Endothelial cell of umbilical vein (primary cell): ENCODE measurements at regions not wholly inside any gene's neighbourhood (a gene's known extent, or its start where the extent isn't known, plus 50 kb on each side); places are given as distances from the start of the nearest gene placed in this dataset.

ENCODE experiments used
- BruUV-seq: library from RNA; stranded (reverse); fragments of 400-500 nt; replicated peaks from 2 replicates; lab custom pipeline; 2021; lab: Mats Ljungman, UMichigan
- CTCF ChIA-PET: fragments of 300-600, 350-600 bp; sonication (Branson Sonifier 250); formaldehyde crosslinking; loops from one replicate; lab custom pipeline; 2021; ENCODE audit warnings: antibody characterized with exemption, inconsistent platforms; lab: Charles Lee
- POLR2A ChIA-PET: fragments of 300-600, 350-600 bp; sonication (Branson Sonifier 250); formaldehyde crosslinking; loops from one replicate; lab custom pipeline; 2021; ENCODE audit warnings: antibody characterized with exemption, inconsistent platforms; lab: Charles Lee
- DNase-seq: peaks from one replicate; pipeline ENCODE4 v3.0.0-alpha.2; 2011; ENCODE audit warnings: low read depth, low spot score
- FAIRE-seq: peaks from 2 replicates; lab custom pipeline; 2011; peaks lifted over from hg19 to GRCh38; lab: Jason Lieb, UNC
- H2AFZ ChIP-seq: 2 replicates; pipeline ENCODE4 v1.6.0; 2012; ENCODE audit warnings: low read depth, low read length, control low read depth, inconsistent platforms
- H3K27ac ChIP-seq: 2 replicates; pipeline ENCODE4 v1.5.1; 2011; ENCODE audit warnings: low read depth, mild to moderate bottlenecking, control low read depth, low read length, moderate library complexity; ENCODE audit not compliant: insufficient read depth
- H3K27me3 ChIP-seq, 2 experiments: 2 replicates each; pipeline versions ENCODE4 v1.6.0 to v1.6.1; 2011; ENCODE audit warnings: low read length in 2 of 2, mixed read lengths in 1 of 2; ENCODE audit not compliant: control insufficient read depth in 2 of 2, insufficient read depth in 2 of 2
- H3K36me3 ChIP-seq, 2 experiments: 2 replicates in 1 of 2; 3 replicates in 1 of 2; pipeline ENCODE4 v1.5.1; 2011; ENCODE audit warnings: low read length in 2 of 2, mild to moderate bottlenecking in 1 of 2, moderate library complexity in 1 of 2; ENCODE audit not compliant: control insufficient read depth in 2 of 2, insufficient read depth in 2 of 2; ENCODE audit errors: extremely low read depth in 1 of 2
- H3K4me1 ChIP-seq: 3 replicates; pipeline ENCODE4 v1.5.1; 2011; ENCODE audit warnings: mild to moderate bottlenecking, low read length; ENCODE audit not compliant: control insufficient read depth, insufficient read depth; ENCODE audit errors: extremely low read depth
- H3K4me2 ChIP-seq: 2 replicates; pipeline ENCODE4 v1.6.1; 2011; ENCODE audit warnings: low read length, control low read depth, mixed read lengths; ENCODE audit not compliant: insufficient read depth
- H3K4me3 ChIP-seq, 3 experiments: fragments of 200-600 bp in 1 of 3; sonication (generic), shearing (Covaris generic) in 1 of 3; replicated peaks in 1 of 3; 2 replicates each; pipeline ENCODE4 v1.5.1; 2011 to 2016; ENCODE audit warnings: control low read depth in 3 of 3, low read length in 3 of 3, mild to moderate bottlenecking in 2 of 3, inconsistent platforms in 1 of 3, low read depth in 1 of 3, moderate library complexity in 1 of 3; ENCODE audit not compliant: insufficient read depth in 1 of 3
- H3K79me2 ChIP-seq: 2 replicates; pipeline ENCODE4 v1.6.0; 2012; ENCODE audit warnings: low read length, inconsistent platforms; ENCODE audit not compliant: control insufficient read depth, insufficient read depth
- H3K9ac ChIP-seq: replicated peaks from 2 replicates; pipeline ENCODE3; 2011; ENCODE audit warnings: low read length, control low read depth; ENCODE audit not compliant: insufficient read depth; ENCODE audit errors: extremely low read depth
- H3K9me1 ChIP-seq: replicated peaks from 3 replicates; pipeline ENCODE4 v1.6.0; 2011; ENCODE audit warnings: mild to moderate bottlenecking, low read length; ENCODE audit not compliant: control insufficient read depth, insufficient read depth; ENCODE audit errors: extremely low read depth
- H3K9me3 ChIP-seq: replicated peaks from 2 replicates; pipeline ENCODE4 v1.5.1; 2012; ENCODE audit warnings: low read length, inconsistent platforms; ENCODE audit not compliant: control insufficient read depth, insufficient read depth
- H4K20me1 ChIP-seq: replicated peaks from 2 replicates; pipeline ENCODE3; 2011; ENCODE audit warnings: mild to moderate bottlenecking, low read length; ENCODE audit not compliant: control insufficient read depth, insufficient read depth; ENCODE audit errors: extremely low read depth
- EZH2 ChIP-seq: IDR thresholded peaks from 2 replicates; pipeline ENCODE4 v1.6.1; 2012; ENCODE audit warnings: borderline replicate concordance, low read depth, mild to moderate bottlenecking, moderate library complexity, low read length, inconsistent platforms; ENCODE audit not compliant: severe bottlenecking
- FOS ChIP-seq: IDR thresholded peaks from 2 replicates; pipeline ENCODE4 v1.6.1; 2011; ENCODE audit warnings: mild to moderate bottlenecking, low read length, moderate library complexity, borderline replicate concordance; ENCODE audit not compliant: insufficient read depth
- GATA2 ChIP-seq: IDR thresholded peaks from 2 replicates; pipeline ENCODE4 v1.7.0; 2011; ENCODE audit warnings: low read depth, mild to moderate bottlenecking, moderate library complexity, mixed read lengths, low read length; ENCODE audit not compliant: insufficient read length, insufficient read depth
- JUN ChIP-seq: IDR thresholded peaks from 2 replicates; pipeline ENCODE4 v1.6.1; 2011; ENCODE audit warnings: borderline replicate concordance, low read depth; ENCODE audit not compliant: insufficient read length, insufficient read depth
- MYC ChIP-seq: IDR thresholded peaks from one replicate; pipeline ENCODE4 v1.6.1; 2011; ENCODE audit warnings: mild to moderate bottlenecking, low read depth, low read length
- POLR2A ChIP-seq: IDR thresholded peaks from 2 replicates; pipeline ENCODE4 v1.6.1; 2012; ENCODE audit warnings: low read depth, mild to moderate bottlenecking, control low read depth, low read length
- POLR2AphosphoS5 ChIP-seq: IDR thresholded peaks from 2 replicates; pipeline ENCODE4 v1.6.1; 2012; ENCODE audit warnings: low read depth, mild to moderate bottlenecking, control low read depth, low read length, moderate library complexity; ENCODE audit not compliant: insufficient read depth
- dilution Hi-C: fragments of 300-500 bp; cut with MboI; formaldehyde crosslinking; loops from one replicate; pipeline ENCODE4 v1.15.0; 2019; ENCODE audit warnings: low sequenced_read_pairs; ENCODE audit not compliant: extremely low pct_ligation_motif_present
- intact Hi-C: fragments of 100-400 bp; cut with micrococcal nuclease; formaldehyde crosslinking; loops from one replicate; pipeline ENCODE4 v1.10.0; 2022
- TF ChIP-seq, protein P1 (sequence below), 2 donors: IDR thresholded peaks; 1 replicate in 1 of 2; 2 replicates in 1 of 2; pipeline ENCODE4 v1.5.1; 2011; ENCODE audit warnings: low read length in 2 of 2, mild to moderate bottlenecking in 2 of 2, moderate library complexity in 2 of 2, control low read depth in 1 of 2, inconsistent platforms in 1 of 2, low read depth in 1 of 2; ENCODE audit not compliant: insufficient read depth in 1 of 2; ENCODE audit errors: extremely low read depth in 1 of 2
- TF ChIP-seq, protein P2 (sequence below): IDR thresholded peaks from 2 replicates; pipeline ENCODE4 v1.6.1; 2011; ENCODE audit not compliant: insufficient read depth, insufficient read length

DNA sequence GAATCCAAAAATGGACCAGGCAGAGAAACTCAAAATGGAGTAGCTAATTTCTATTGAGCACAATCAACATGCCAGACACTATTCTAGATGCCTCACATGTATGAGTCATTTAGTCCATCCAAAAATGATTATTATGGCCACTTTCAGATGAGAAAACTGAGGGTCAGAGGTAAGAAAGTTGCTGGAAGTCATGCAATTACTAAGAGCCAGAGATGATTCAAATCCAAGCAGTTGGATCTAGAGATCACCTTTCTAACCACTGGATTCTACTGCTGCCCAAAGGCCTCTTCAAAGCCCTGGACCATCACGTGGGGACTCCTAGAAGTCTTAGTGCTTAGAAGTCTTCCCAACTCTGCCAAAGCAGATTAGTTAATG is 51.8 kb upstream of the HMHB1 start:
- Histone ChIP-seq H3K27me3 (no peaks in the 10 kb centered on the region), H4K20me1 (no peaks in the 10 kb centered on the region), H3K9me1 (no peaks in the 10 kb centered on the region), H3K9me3 (no peaks in the 10 kb centered on the region), H3K4me1 (no peaks in the 10 kb centered on the region), H3K4me3 (no peak overlapping the region), H3K36me3 (no peaks in the 10 kb centered on the region), H3K27ac (no peak overlapping the region), H3K9ac (no peak overlapping the region), H3K79me2 (no peaks in the 10 kb centered on the region), H3K4me2 (no peak overlapping the region), H2AFZ (no peak overlapping the region)
- dilution Hi-C loops (no loop called here), intact Hi-C loops (no loop called here)
- TF ChIP-seq FOS (no peak), JUN (no peak), POLR2AphosphoS5 (no peak), EZH2 (no peak), POLR2A (no peak), GATA2 (no peak), MYC (no peak)
- TF ChIP-seq, protein P1, sequence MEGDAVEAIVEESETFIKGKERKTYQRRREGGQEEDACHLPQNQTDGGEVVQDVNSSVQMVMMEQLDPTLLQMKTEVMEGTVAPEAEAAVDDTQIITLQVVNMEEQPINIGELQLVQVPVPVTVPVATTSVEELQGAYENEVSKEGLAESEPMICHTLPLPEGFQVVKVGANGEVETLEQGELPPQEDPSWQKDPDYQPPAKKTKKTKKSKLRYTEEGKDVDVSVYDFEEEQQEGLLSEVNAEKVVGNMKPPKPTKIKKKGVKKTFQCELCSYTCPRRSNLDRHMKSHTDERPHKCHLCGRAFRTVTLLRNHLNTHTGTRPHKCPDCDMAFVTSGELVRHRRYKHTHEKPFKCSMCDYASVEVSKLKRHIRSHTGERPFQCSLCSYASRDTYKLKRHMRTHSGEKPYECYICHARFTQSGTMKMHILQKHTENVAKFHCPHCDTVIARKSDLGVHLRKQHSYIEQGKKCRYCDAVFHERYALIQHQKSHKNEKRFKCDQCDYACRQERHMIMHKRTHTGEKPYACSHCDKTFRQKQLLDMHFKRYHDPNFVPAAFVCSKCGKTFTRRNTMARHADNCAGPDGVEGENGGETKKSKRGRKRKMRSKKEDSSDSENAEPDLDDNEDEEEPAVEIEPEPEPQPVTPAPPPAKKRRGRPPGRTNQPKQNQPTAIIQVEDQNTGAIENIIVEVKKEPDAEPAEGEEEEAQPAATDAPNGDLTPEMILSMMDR (IDR thresholded peaks at IDR 0.05; ENCODE audit: extremely low read depth in 1 of 2, insufficient read depth in 1 of 2, low read depth in 1 of 2, low read length in 2 of 2), result no peak
- TF ChIP-seq, protein P2, sequence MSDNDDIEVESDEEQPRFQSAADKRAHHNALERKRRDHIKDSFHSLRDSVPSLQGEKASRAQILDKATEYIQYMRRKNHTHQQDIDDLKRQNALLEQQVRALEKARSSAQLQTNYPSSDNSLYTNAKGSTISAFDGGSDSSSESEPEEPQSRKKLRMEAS, result no peak
- no TSS peak for BruUV-seq
- ChIA-PET POLR2A (no interaction called here), CTCF (no interaction called here)
- DNase-seq, result no peak
- no peak for FAIRE-seq
